B cell (primary cell): ENCODE measurements at regions not wholly inside any gene's neighbourhood (a gene's known extent, or its start where the extent isn't known, plus 50 kb on each side); places are given as distances from the start of the nearest gene placed in this dataset.

Experiments
- CTCF ChIP-seq: fragments of 200-600 bp; IDR thresholded peaks from one replicate; pipeline ENCODE4 v1.8.0; 2022; ENCODE audit warnings: antibody characterized with exemption, mild to moderate bottlenecking
- EZH2 ChIP-seq: IDR thresholded peaks from 2 replicates; pipeline ENCODE4 v1.6.1; 2012; ENCODE audit warnings: borderline replicate concordance, low read depth, mild to moderate bottlenecking, moderate library complexity, low read length; ENCODE audit not compliant: insufficient read depth, poor library complexity, severe bottlenecking

- no peak for TF ChIP-seq CTCF
- no peak for TF ChIP-seq EZH2
Measured at GRCh38 chr3:19074257-19074900, 73.9 kb upstream of the KCNH8 start.
